ENCODE measurements at regions not wholly inside any gene's neighbourhood (a gene's known extent, or its start where the extent isn't known, plus 50 kb on each side); places are given as distances from the start of the nearest gene placed in this dataset.

DNA sequence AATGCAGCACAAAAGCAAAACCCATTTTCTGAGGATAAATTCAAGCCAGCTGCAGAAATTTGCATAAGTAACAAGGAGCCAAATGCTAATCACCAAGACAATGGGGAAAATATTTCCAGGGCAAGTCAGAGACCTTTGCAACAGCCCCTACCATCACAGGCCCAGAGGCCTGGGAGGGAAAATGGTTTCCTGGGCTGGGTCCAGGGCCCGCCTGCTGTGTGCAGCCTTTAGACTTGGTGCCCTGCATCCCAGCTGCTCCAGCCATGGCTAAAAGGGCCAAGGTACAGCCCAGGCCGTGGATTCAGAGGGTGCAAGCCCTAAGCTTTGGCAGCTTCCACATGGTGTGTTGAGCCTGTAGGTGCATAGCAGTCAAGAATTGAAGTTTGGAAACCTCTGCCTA, 309.5 kb upstream of the SGCG start:
- Histone ChIP-seq H3K4ac (ENCODE audit: low read depth, low read length) (no peak overlapping the region), H2BK20ac (ENCODE audit: low read depth, low read length) (no peak overlapping the region), H2BK15ac (ENCODE audit: low read depth, low read length) (no peak overlapping the region), H3K18ac (ENCODE audit: low read depth, low read length) (no peak overlapping the region), H3K14ac (replicated peaks; ENCODE audit: low read depth, low read length) (no peak overlapping the region), H4K20me1 (ENCODE audit: insufficient read depth, low read length) (no peaks in the 10 kb centered on the region), H4K5ac (ENCODE audit: low read depth, low read length) (no peak overlapping the region), H3K27me3 (ENCODE audit: control insufficient read depth, insufficient read depth, low read length) (no peaks in the 10 kb centered on the region), H3K9me1 (ENCODE audit: insufficient read depth, low read length) (no peaks in the 10 kb centered on the region), H3K4me3 (ENCODE audit: insufficient read depth, low read depth, low read length) (no peak overlapping the region), H3K4me2 (ENCODE audit: low read depth, low read length) (no peak overlapping the region), H3K79me1 (ENCODE audit: low read depth in 1 of 2, low read length in 2 of 2) (no peaks in the 10 kb centered on the region), H3K9ac (ENCODE audit: low read depth, low read length) (no peak overlapping the region), H3K36me3 (ENCODE audit: control insufficient read depth, insufficient read depth, low read length) (no peaks in the 10 kb centered on the region), H2BK120ac (ENCODE audit: low read depth, low read length) (no peak overlapping the region), H2BK5ac (ENCODE audit: low read depth, low read length, poor library complexity, severe bottlenecking) (no peak overlapping the region), H2AK5ac (ENCODE audit: low read depth, low read length) (no peak overlapping the region), H3K56ac (ENCODE audit: extremely low read depth, insufficient read depth, low read length) (no peak overlapping the region), H3K27ac (ENCODE audit: insufficient read depth, low read length) (no peak overlapping the region), H2AFZ (replicated peaks; ENCODE audit: low read length, poor library complexity) (no peak overlapping the region), H2AK9ac (replicated peaks; ENCODE audit: low read depth, low read length, poor library complexity) (no peak overlapping the region), H4K91ac (ENCODE audit: insufficient read depth, low read depth, low read length) (no peak overlapping the region), H4K8ac (ENCODE audit: low read depth in 2 of 2, low read length in 2 of 2) (no peak overlapping the region), H3K23ac (ENCODE audit: low read depth, low read length) (no peak overlapping the region), H3K9me3 (ENCODE audit: control insufficient read depth, insufficient read depth, low read length) (no peaks in the 10 kb centered on the region), H3K4me1 (ENCODE audit: control insufficient read depth, insufficient read depth, low read length) (no peaks in the 10 kb centered on the region)
- TF ChIP-seq POLR2A (IDR thresholded peaks at IDR 0.05; ENCODE audit: low read depth, low read length) (no peak), MXI1 (IDR thresholded peaks at IDR 0.05; ENCODE audit: borderline replicate concordance, low read depth, low read length) (no peak), CHD1 (IDR thresholded peaks at IDR 0.05; ENCODE audit: low read depth, low read length) (no peak), MAFK (IDR thresholded peaks at IDR 0.05; ENCODE audit: low read depth, low read length) (no peak), FOS (IDR thresholded peaks at IDR 0.05; ENCODE audit: low read depth, low read length) (no peak), MAZ (IDR thresholded peaks at IDR 0.05; ENCODE audit: borderline replicate concordance, low read depth, low read length) (no peak), CEBPB (IDR thresholded peaks at IDR 0.05; ENCODE audit: low read depth, low read length) (no peak), RCOR1 (IDR thresholded peaks at IDR 0.05; ENCODE audit: insufficient replicate concordance, low read length) (no peak), NFE2L2 (IDR thresholded peaks at IDR 0.05; ENCODE audit: low read depth, low read length) (no peak), RAD21 (IDR thresholded peaks at IDR 0.05; ENCODE audit: low read length) (no peak), RFX5 (IDR thresholded peaks at IDR 0.05; ENCODE audit: low read depth, low read length) (no peak), BHLHE40 (IDR thresholded peaks at IDR 0.05; ENCODE audit: low read depth, low read length) (no peak), SMC3 (IDR thresholded peaks at IDR 0.05; ENCODE audit: low read depth, low read length) (no peak)
- TF ChIP-seq, protein P1, sequence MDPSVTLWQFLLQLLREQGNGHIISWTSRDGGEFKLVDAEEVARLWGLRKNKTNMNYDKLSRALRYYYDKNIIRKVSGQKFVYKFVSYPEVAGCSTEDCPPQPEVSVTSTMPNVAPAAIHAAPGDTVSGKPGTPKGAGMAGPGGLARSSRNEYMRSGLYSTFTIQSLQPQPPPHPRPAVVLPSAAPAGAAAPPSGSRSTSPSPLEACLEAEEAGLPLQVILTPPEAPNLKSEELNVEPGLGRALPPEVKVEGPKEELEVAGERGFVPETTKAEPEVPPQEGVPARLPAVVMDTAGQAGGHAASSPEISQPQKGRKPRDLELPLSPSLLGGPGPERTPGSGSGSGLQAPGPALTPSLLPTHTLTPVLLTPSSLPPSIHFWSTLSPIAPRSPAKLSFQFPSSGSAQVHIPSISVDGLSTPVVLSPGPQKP (IDR thresholded peaks at IDR 0.05; ENCODE audit: borderline replicate concordance, low read depth, low read length) = no peak
- TF ChIP-seq, protein P2, sequence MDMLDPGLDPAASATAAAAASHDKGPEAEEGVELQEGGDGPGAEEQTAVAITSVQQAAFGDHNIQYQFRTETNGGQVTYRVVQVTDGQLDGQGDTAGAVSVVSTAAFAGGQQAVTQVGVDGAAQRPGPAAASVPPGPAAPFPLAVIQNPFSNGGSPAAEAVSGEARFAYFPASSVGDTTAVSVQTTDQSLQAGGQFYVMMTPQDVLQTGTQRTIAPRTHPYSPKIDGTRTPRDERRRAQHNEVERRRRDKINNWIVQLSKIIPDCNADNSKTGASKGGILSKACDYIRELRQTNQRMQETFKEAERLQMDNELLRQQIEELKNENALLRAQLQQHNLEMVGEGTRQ (IDR thresholded peaks at IDR 0.05; ENCODE audit: low read depth, low read length) = no peak
- TF ChIP-seq, protein P3, sequence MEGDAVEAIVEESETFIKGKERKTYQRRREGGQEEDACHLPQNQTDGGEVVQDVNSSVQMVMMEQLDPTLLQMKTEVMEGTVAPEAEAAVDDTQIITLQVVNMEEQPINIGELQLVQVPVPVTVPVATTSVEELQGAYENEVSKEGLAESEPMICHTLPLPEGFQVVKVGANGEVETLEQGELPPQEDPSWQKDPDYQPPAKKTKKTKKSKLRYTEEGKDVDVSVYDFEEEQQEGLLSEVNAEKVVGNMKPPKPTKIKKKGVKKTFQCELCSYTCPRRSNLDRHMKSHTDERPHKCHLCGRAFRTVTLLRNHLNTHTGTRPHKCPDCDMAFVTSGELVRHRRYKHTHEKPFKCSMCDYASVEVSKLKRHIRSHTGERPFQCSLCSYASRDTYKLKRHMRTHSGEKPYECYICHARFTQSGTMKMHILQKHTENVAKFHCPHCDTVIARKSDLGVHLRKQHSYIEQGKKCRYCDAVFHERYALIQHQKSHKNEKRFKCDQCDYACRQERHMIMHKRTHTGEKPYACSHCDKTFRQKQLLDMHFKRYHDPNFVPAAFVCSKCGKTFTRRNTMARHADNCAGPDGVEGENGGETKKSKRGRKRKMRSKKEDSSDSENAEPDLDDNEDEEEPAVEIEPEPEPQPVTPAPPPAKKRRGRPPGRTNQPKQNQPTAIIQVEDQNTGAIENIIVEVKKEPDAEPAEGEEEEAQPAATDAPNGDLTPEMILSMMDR (conservative IDR thresholded peaks at IDR 0.05; ENCODE audit: low read depth, low read length) = no peak
- dilution Hi-C loops (cut with HindIII; ENCODE audit: low sequenced_read_pairs, unreplicated experiment) (no loop called here), intact Hi-C loops (cut with micrococcal nuclease) (no loop called here), in situ Hi-C loops (cut with MboI; ENCODE audit: low sequenced_read_pairs) (no loop called here)
- ATAC-seq (ENCODE audit: low read depth) (no peak), DNase-seq (no peak)
- BruUV-seq (replicated peaks) = no TSS peak
- 0% methylated on average over 1 of the region's 2 CpGs; no CpG with 5 or more reads in 1 of the 2 experiments for WGBS, 2 experiments (ENCODE audit: extremely low coverage in 2 of 2, insufficient read length in 1 of 2)
- CTCF ChIA-PET = no interaction called here
- POLR2A ChIA-PET (ENCODE audit: unreplicated experiment) = no interaction called here
